Upper lobe of left lung (tissue), 4 donors: ENCODE measurements at regions not wholly inside any gene's neighbourhood (a gene's known extent, or its start where the extent isn't known, plus 50 kb on each side); places are given as distances from the start of the nearest gene placed in this dataset.

Experiments used
- POLR2A ChIP-seq, 4 donors: fragments of 450-650 bp; IDR thresholded peaks; one replicate each; pipeline ENCODE4 v1.5.1; 2016 to 2017; ENCODE audit warnings: antibody characterized with exemption in 4 of 4, mild to moderate bottlenecking in 2 of 4
- POLR2AphosphoS5 ChIP-seq, 2 donors: sonication (generic); formaldehyde crosslinking; IDR thresholded peaks; one replicate each; pipeline ENCODE4 v1.5.1; 2017; ENCODE audit warnings: antibody characterized with exemption in 2 of 2

DNA sequence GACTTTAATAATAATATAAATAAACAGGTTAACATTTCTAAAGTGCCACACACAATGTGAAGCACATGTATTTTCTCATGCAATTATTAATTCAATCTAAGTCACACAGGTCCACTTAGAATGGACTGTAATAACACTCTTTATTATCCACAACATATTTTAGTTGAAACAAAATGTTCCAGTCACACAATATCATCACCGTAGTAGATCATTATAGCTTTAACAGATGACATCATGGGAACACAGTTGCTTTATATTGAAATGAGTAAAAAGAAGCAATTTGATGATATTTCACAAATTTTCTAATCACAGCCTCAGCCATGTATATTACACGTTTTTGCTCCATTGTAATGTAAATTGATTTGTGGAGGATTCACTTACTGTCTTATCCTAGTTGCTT is 266.3 kb downstream of the MEIS1 start:
- TF ChIP-seq POLR2AphosphoS5 (IDR thresholded peaks at IDR 0.05) (no peak), POLR2A (IDR thresholded peaks at IDR 0.05) (no peak)
